ENCODE measurements at regions not wholly inside any gene's neighbourhood (a gene's known extent, or its start where the extent isn't known, plus 50 kb on each side); places are given as distances from the start of the nearest gene placed in this dataset.
A peak's percentile ranks its signal among the peaks of the same experiment; 100 is the strongest.

- no peak overlapping the region for H3K27ac ChIP-seq (ENCODE audit: low read depth in 1 of 2, low read length in 2 of 2)
- H3K27me3 ChIP-seq (ENCODE audit: control insufficient read depth in 1 of 2, insufficient read depth in 2 of 2, low read length in 1 of 2): no peaks in the 10 kb centered on the region
- H3K36me3 ChIP-seq (ENCODE audit: control insufficient read depth in 1 of 2, insufficient read depth in 2 of 2, low read length in 1 of 2): no peaks in the 10 kb centered on the region
- intact Hi-C loops (cut with DNase I): loop anchor here in 1 of 2 donors (10.0 kb wide), 1 partner anchor 362 kb away; no protein-coding TSS in a partner anchor
- H3K9me3 ChIP-seq (ENCODE audit: control insufficient read depth, low read length): no peaks in the 10 kb centered on the region
- WGBS, 2 donors: 64 to 76% methylated on average over 7 of the region's 7 CpGs
- H3K4me3 ChIP-seq (ENCODE audit: low read length in 2 of 2): no peak overlapping the region
- ATAC-seq (ENCODE audit: low FRiP score) (no peak), DNase-seq (no peak)
- H3K4me1 ChIP-seq (ENCODE audit: control insufficient read depth in 1 of 2, insufficient read depth in 2 of 2, low read length in 2 of 2): no peaks in the 10 kb centered on the region
Measured at GRCh38 chr9:90097237-90097636, 492.4 kb downstream of the GADD45G start.

GRCh38 chr9:90098408-90098807 lies 493.6 kb downstream of the GADD45G start:
- no peaks in the 10 kb centered on the region for H3K9me3 ChIP-seq (ENCODE audit: control insufficient read depth, low read length)
- DNase-seq (no peak), ATAC-seq (ENCODE audit: low FRiP score) (no peak)
- WGBS, 2 donors: 86 to 92% methylated on average over 10 of the region's 10 CpGs
- no peaks in the 10 kb centered on the region for H3K27me3 ChIP-seq (ENCODE audit: control insufficient read depth in 1 of 2, insufficient read depth in 2 of 2, low read length in 1 of 2)
- intact Hi-C loops (cut with DNase I): loop anchor here in 1 of 2 donors (10.0 kb wide), 1 partner anchor 364 kb away; no protein-coding TSS in a partner anchor
- H3K36me3 ChIP-seq (ENCODE audit: control insufficient read depth in 1 of 2, insufficient read depth in 2 of 2, low read length in 1 of 2): no peaks in the 10 kb centered on the region
- no peak overlapping the region for H3K4me3 ChIP-seq (ENCODE audit: low read length in 2 of 2)
- no peak overlapping the region for H3K27ac ChIP-seq (ENCODE audit: low read depth in 1 of 2, low read length in 2 of 2)
- H3K4me1 ChIP-seq (ENCODE audit: control insufficient read depth in 1 of 2, insufficient read depth in 2 of 2, low read length in 2 of 2): no peaks in the 10 kb centered on the region

DNA sequence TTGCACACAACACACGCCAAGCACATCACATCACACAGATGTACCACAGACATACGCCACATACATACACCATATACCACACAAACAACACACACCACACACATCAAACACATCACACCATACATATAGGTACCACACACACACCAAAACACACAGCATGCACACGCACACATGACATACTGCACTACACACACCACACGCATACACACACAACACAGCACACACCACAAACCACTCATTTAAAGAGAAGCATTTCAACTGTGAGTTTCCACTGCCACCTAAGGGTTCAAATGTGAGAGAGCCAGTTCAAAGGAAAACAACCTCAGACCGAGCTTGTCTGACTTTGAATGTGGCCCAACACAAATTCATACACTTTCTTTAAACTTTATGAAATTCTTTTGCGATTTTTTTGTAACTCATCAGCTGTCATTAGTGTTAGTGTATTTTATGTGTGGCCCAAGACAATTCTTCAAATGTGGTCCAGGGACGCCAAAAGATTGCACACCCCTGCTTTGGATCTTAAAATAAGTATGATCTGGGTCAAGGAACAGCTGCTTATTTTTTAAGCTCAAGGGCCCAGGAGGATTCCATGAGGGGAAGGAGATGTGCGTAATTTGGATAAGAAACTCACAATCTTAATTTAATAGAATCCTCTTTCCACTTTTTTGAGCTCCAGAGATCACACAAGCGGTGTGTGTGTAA lies 494.6 kb downstream of the GADD45G start:
- ATAC-seq (ENCODE audit: low FRiP score): no peak
- H3K4me3 ChIP-seq (ENCODE audit: low read length in 2 of 2): no peak overlapping the region
- 41 to 45% methylated on average over 9 of the region's 9 CpGs for WGBS, 2 donors

GRCh38 chr9:90100014-90100413 lies 495.2 kb downstream of the GADD45G start:
- H3K4me1 ChIP-seq (ENCODE audit: control insufficient read depth in 1 of 2, insufficient read depth in 2 of 2, low read length in 2 of 2): no peaks in the 10 kb centered on the region
- H3K36me3 ChIP-seq (ENCODE audit: control insufficient read depth in 1 of 2, insufficient read depth in 2 of 2, low read length in 1 of 2): no peaks in the 10 kb centered on the region
- no peak overlapping the region for H3K4me3 ChIP-seq (ENCODE audit: low read length in 2 of 2)
- WGBS, 2 donors: 78 to 80% methylated on average over 3 of the region's 3 CpGs
- ATAC-seq (ENCODE audit: low FRiP score) (no peak), DNase-seq (no peak)
- intact Hi-C loops (cut with DNase I): loop anchor here in 1 of 2 donors (10.0 kb wide), 1 partner anchor 125 kb away; no protein-coding TSS in a partner anchor
- H3K27ac ChIP-seq (ENCODE audit: low read depth in 1 of 2, low read length in 2 of 2): no peak overlapping the region
- H3K9me3 ChIP-seq (ENCODE audit: control insufficient read depth, low read length): no peaks in the 10 kb centered on the region
- no peaks in the 10 kb centered on the region for H3K27me3 ChIP-seq (ENCODE audit: control insufficient read depth in 1 of 2, insufficient read depth in 2 of 2, low read length in 1 of 2)

More for the DNA sequence above, 494.6 kb downstream of the GADD45G start:
- H3K27me3 ChIP-seq (ENCODE audit: control insufficient read depth in 1 of 2, insufficient read depth in 2 of 2, low read length in 1 of 2): no peaks in the 10 kb centered on the region
- no peak overlapping the region for H3K27ac ChIP-seq (ENCODE audit: low read depth in 1 of 2, low read length in 2 of 2)
- H3K4me1 ChIP-seq (ENCODE audit: control insufficient read depth in 1 of 2, insufficient read depth in 2 of 2, low read length in 2 of 2): no peaks in the 10 kb centered on the region
- intact Hi-C loops (cut with DNase I): loop anchor here in 1 of 2 donors (10.0 kb wide), 1 partner anchor 365 kb away; no protein-coding TSS in a partner anchor
- H3K9me3 ChIP-seq (ENCODE audit: control insufficient read depth, low read length): no peaks in the 10 kb centered on the region
- DNase-seq: no peak
- no peaks in the 10 kb centered on the region for H3K36me3 ChIP-seq (ENCODE audit: control insufficient read depth in 1 of 2, insufficient read depth in 2 of 2, low read length in 1 of 2)

GRCh38 chr9:90102292-90102901 lies 497.6 kb downstream of the GADD45G start:
- no peaks in the 10 kb centered on the region for H3K27me3 ChIP-seq (ENCODE audit: control insufficient read depth in 1 of 2, insufficient read depth in 2 of 2, low read length in 1 of 2)
- peak; percentile 87 to 89 for DNase-seq
- H3K9me3 ChIP-seq (ENCODE audit: control insufficient read depth, low read length): no peaks in the 10 kb centered on the region
- ATAC-seq (ENCODE audit: low FRiP score): peak; percentile 89
- no peak overlapping the region for H3K27ac ChIP-seq (ENCODE audit: low read depth in 1 of 2, low read length in 2 of 2)
- intact Hi-C loops (cut with DNase I): loop anchor here (1.0 to 10.0 kb wide), 4 partner anchors 128 to 508 kb away; no protein-coding TSS in a partner anchor
- no peaks in the 10 kb centered on the region for H3K36me3 ChIP-seq (ENCODE audit: control insufficient read depth in 1 of 2, insufficient read depth in 2 of 2, low read length in 1 of 2)
- H3K4me1 ChIP-seq (ENCODE audit: control insufficient read depth in 1 of 2, insufficient read depth in 2 of 2, low read length in 2 of 2): no peaks in the 10 kb centered on the region
- 8% methylated on average over 6 of the region's 6 CpGs for WGBS, 2 donors
- no peak overlapping the region for H3K4me3 ChIP-seq (ENCODE audit: low read length in 2 of 2)

DNA sequence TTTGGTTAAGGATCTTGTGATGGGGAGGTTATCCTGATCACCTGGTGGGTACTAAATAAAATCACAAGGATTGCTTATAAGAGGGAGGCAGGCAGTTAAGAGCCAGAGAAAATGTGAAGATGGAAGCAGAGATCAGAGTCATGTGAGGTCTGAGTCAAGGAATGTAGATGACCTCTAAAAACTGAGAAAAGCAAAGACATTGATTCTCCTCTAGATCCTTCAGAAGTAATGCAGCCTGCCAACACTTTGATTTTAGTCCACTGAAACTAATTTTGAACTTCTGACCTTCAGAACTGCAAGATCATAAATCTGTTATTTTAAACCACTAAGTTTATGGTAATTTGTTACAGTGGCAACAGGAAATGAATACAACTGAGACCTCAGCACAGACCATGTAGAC lies 499.0 kb downstream of the GADD45G start:
- no peak overlapping the region for H3K27ac ChIP-seq (ENCODE audit: low read depth in 1 of 2, low read length in 2 of 2)
- H3K36me3 ChIP-seq (ENCODE audit: control insufficient read depth in 1 of 2, insufficient read depth in 2 of 2, low read length in 1 of 2): no peaks in the 10 kb centered on the region
- H3K9me3 ChIP-seq (ENCODE audit: control insufficient read depth, low read length): no peaks in the 10 kb centered on the region
- no peak overlapping the region for H3K4me3 ChIP-seq (ENCODE audit: low read length in 2 of 2)
- DNase-seq (no peak), ATAC-seq (ENCODE audit: low FRiP score) (no peak)
- intact Hi-C loops (cut with DNase I): loop anchor here (2.0 to 10.0 kb wide), 3 partner anchors 129 to 509 kb away; no protein-coding TSS in a partner anchor
- H3K27me3 ChIP-seq (ENCODE audit: control insufficient read depth in 1 of 2, insufficient read depth in 2 of 2, low read length in 1 of 2): no peaks in the 10 kb centered on the region
- peaks cover 0 to 6% of the 10 kb centered on the region in 2 donors for H3K4me1 ChIP-seq (ENCODE audit: control insufficient read depth in 1 of 2, insufficient read depth in 2 of 2, low read length in 2 of 2)

GRCh38 chr9:90105773-90106172 lies 501.0 kb downstream of the GADD45G start:
- 14 to 19% methylated on average over 1 of the region's 1 CpG for WGBS, 2 donors
- Histone ChIP-seq H3K4me1 (ENCODE audit: control insufficient read depth in 1 of 2, insufficient read depth in 2 of 2, low read length in 2 of 2) (peaks cover 0 to 6% of the 10 kb centered on the region in 2 donors), H3K27ac (ENCODE audit: low read depth in 1 of 2, low read length in 2 of 2) (no peak overlapping the region), H3K9me3 (ENCODE audit: control insufficient read depth, low read length) (no peaks in the 10 kb centered on the region), H3K27me3 (ENCODE audit: control insufficient read depth in 1 of 2, insufficient read depth in 2 of 2, low read length in 1 of 2) (no peaks in the 10 kb centered on the region), H3K36me3 (ENCODE audit: control insufficient read depth in 1 of 2, insufficient read depth in 2 of 2, low read length in 1 of 2) (no peaks in the 10 kb centered on the region), H3K4me3 (ENCODE audit: low read length in 2 of 2) (no peak overlapping the region)
- ATAC-seq (ENCODE audit: low FRiP score) (no peak), DNase-seq (no peak)
- intact Hi-C loops (cut with DNase I): loop anchor here in 1 of 2 donors (10.0 kb wide), 1 partner anchor 131 kb away; no protein-coding TSS in a partner anchor

DNA sequence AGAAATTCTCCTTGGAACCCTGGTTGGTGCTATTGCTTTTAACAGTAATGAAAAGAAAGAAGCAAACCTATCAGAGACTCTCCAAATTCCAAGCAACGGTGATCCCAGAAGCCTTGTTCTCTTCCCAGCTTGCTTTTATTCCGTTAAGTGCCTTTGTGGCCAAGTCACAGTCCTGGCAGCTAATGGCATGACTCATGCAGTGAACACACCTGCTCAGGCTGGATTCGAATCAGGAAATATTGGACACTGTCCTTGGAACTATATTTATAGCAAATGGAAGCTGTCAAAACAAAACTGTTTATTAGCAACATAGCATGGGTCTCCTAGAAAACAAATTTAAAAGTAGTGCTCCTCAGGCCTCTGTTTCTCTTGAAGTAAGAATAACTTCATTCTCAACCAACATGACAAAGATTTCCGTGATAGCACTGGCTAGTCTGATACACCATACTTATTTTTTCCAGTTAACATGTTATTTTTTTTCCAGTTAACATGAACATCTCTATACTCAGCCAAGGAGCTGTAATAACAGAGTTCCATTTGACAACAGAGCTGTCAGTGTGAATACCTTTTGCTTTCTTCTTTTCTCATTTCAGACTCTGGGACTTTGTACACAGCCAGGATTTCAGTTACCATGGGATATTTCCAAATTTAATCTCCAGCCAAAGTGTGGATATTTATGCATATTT lies 502.4 kb downstream of the GADD45G start:
- DNase-seq: no peak
- H3K36me3 ChIP-seq (ENCODE audit: control insufficient read depth in 1 of 2, insufficient read depth in 2 of 2, low read length in 1 of 2): no peaks in the 10 kb centered on the region
- peak; percentile 62 for ATAC-seq (ENCODE audit: low FRiP score)
- no peak overlapping the region for H3K4me3 ChIP-seq (ENCODE audit: low read length in 2 of 2)
- H3K9me3 ChIP-seq (ENCODE audit: control insufficient read depth, low read length): no peaks in the 10 kb centered on the region
- H3K27ac ChIP-seq (ENCODE audit: low read depth in 1 of 2, low read length in 2 of 2): no peak overlapping the region
- intact Hi-C loops (cut with DNase I): loop anchor here in 1 of 2 donors (10.0 kb wide), 1 partner anchor 132 kb away; no protein-coding TSS in a partner anchor
- H3K27me3 ChIP-seq (ENCODE audit: control insufficient read depth in 1 of 2, insufficient read depth in 2 of 2, low read length in 1 of 2): no peaks in the 10 kb centered on the region
- peaks cover 0 to 6% of the 10 kb centered on the region in 2 donors for H3K4me1 ChIP-seq (ENCODE audit: control insufficient read depth in 1 of 2, insufficient read depth in 2 of 2, low read length in 2 of 2)
- WGBS, 2 donors: 3 to 5% methylated on average over 4 of the region's 4 CpGs
